WI38 (cell line): ENCODE measurements at regions not wholly inside any gene's neighbourhood (a gene's known extent, or its start where the extent isn't known, plus 50 kb on each side); places are given as distances from the start of the nearest gene placed in this dataset.

Experiments used
- H3K4me3 ChIP-seq: 2 replicates; pipeline ENCODE4 v1.5.1; 2011; ENCODE audit warnings: low read depth, mild to moderate bottlenecking, control low read depth, low read length
- CTCF ChIP-seq: IDR thresholded peaks from 2 replicates; pipeline ENCODE4 v1.5.1; 2012; ENCODE audit warnings: low read depth, mild to moderate bottlenecking, control low read depth, low read length

GRCh38 chr17:77767148-77767547 is 191.4 kb upstream of the TNRC6C start:
- no peak for TF ChIP-seq CTCF
- no peak overlapping the region for H3K4me3 ChIP-seq

GRCh38 chr17:77768248-77768852 is 190.2 kb upstream of the TNRC6C start:
- H3K4me3 ChIP-seq, result no peak overlapping the region
- no peak for TF ChIP-seq CTCF

- no peak overlapping the region for H3K4me3 ChIP-seq
- no peak for TF ChIP-seq CTCF
Observed at GRCh38 chr17:77769215-77769614, 189.3 kb upstream of the TNRC6C start.

- no peak overlapping the region for H3K4me3 ChIP-seq
- TF ChIP-seq CTCF, result no peak
Observed at GRCh38 chr17:77769762-77770161, 188.7 kb upstream of the TNRC6C start.

- no peak for TF ChIP-seq CTCF
- no peak overlapping the region for H3K4me3 ChIP-seq
Observed at GRCh38 chr17:77770331-77771105, 188.0 kb upstream of the TNRC6C start.

- TF ChIP-seq CTCF, result no peak
- H3K4me3 ChIP-seq, result no peak overlapping the region
Observed at GRCh38 chr17:77771145-77771544, 187.4 kb upstream of the TNRC6C start.

- no peak for TF ChIP-seq CTCF
- no peak overlapping the region for H3K4me3 ChIP-seq
Observed at GRCh38 chr17:77771587-77771986, 186.9 kb upstream of the TNRC6C start.
